CD14-positive monocyte (primary cell): ENCODE measurements at regions not wholly inside any gene's neighbourhood (a gene's known extent, or its start where the extent isn't known, plus 50 kb on each side); places are given as distances from the start of the nearest gene placed in this dataset.

Experiments
- DNase-seq, 3 donors: peaks; one replicate each; pipeline ENCODE4 v3.0.0-alpha.2; 2011 to 2022
- H2AFZ ChIP-seq: 2 replicates; pipeline ENCODE4 v1.6.0; 2012; ENCODE audit warnings: mild to moderate bottlenecking, low read depth, low read length, inconsistent platforms; ENCODE audit not compliant: insufficient read depth, poor library complexity, severe bottlenecking
- H3K27ac ChIP-seq, 2 donors: 1 replicate in 1 of 2; 2 replicates in 1 of 2; pipeline ENCODE4 v1.5.1; 2012 to 2013; ENCODE audit warnings: low read length in 2 of 2, control low read depth in 1 of 2, inconsistent platforms in 1 of 2, low read depth in 1 of 2, mild to moderate bottlenecking in 1 of 2
- H3K27me3 ChIP-seq, 2 donors: one replicate each; pipeline versions ENCODE4 v1.6.0 to v1.6.1; 2011 to 2013; ENCODE audit warnings: low read length in 2 of 2; ENCODE audit not compliant: control insufficient read depth in 2 of 2, insufficient read depth in 2 of 2
- H3K36me3 ChIP-seq, 2 donors: replicated peaks in 1 of 2; 1 replicate in 1 of 2; 2 replicates in 1 of 2; pipeline versions ENCODE4 v1.5.1 to v1.6.1; 2012 to 2013; ENCODE audit warnings: low read length in 2 of 2, control low read depth in 1 of 2, inconsistent platforms in 1 of 2, mild to moderate bottlenecking in 1 of 2; ENCODE audit not compliant: insufficient read depth in 2 of 2, control insufficient read depth in 1 of 2
- H3K4me1 ChIP-seq, 2 donors: 1 replicate in 1 of 2; 2 replicates in 1 of 2; pipeline versions ENCODE4 v1.5.1 to v1.6.1; 2012 to 2013; ENCODE audit warnings: low read length in 2 of 2, control low read depth in 1 of 2, inconsistent platforms in 1 of 2, mild to moderate bottlenecking in 1 of 2, moderate library complexity in 1 of 2; ENCODE audit not compliant: insufficient read depth in 2 of 2, control insufficient read depth in 1 of 2
- H3K4me2 ChIP-seq: replicated peaks from 2 replicates; pipeline ENCODE3; 2012; ENCODE audit warnings: low read length, moderate library complexity, mild to moderate bottlenecking; ENCODE audit not compliant: poor library complexity, severe bottlenecking; ENCODE audit errors: extremely low read depth
- H3K4me3 ChIP-seq, 3 experiments: fragments of 200-600 bp in 1 of 3; sonication (generic) in 1 of 3; replicated peaks in 1 of 3; 1 replicate in 2 of 3; 2 replicates in 1 of 3; pipeline ENCODE4 v1.5.1; 2011 to 2013; ENCODE audit warnings: low read length in 3 of 3, mild to moderate bottlenecking in 3 of 3, control low read depth in 2 of 3, low read depth in 2 of 3, inconsistent platforms in 1 of 3, moderate library complexity in 1 of 3
- H3K79me2 ChIP-seq: 2 replicates; pipeline ENCODE4 v1.6.0; 2012; ENCODE audit warnings: mild to moderate bottlenecking, control low read depth, inconsistent platforms, low read length, moderate library complexity; ENCODE audit not compliant: insufficient read depth
- H3K9ac ChIP-seq: 2 replicates; pipeline ENCODE4 v1.6.0; 2017; ENCODE audit warnings: low read length, mild to moderate bottlenecking; ENCODE audit not compliant: insufficient read depth, poor library complexity, severe bottlenecking
- H3K9me3 ChIP-seq, 2 donors: replicated peaks in 1 of 2; 1 replicate in 1 of 2; 2 replicates in 1 of 2; pipeline versions ENCODE4 v1.5.1 to v1.6.1; 2012 to 2013; ENCODE audit warnings: low read length in 2 of 2, control low read depth in 1 of 2; ENCODE audit not compliant: control insufficient read depth in 1 of 2, insufficient read depth in 1 of 2
- H4K20me1 ChIP-seq: 2 replicates; pipeline ENCODE4 v1.6.0; 2012; ENCODE audit warnings: mild to moderate bottlenecking, low read length, control low read depth, moderate library complexity; ENCODE audit not compliant: insufficient read depth
- H3K27ac Mint-ChIP-seq, 7 donors: one replicate each; pipeline ENCODE4 v1.8.0; 2020; ENCODE audit warnings: mild to moderate bottlenecking in 7 of 7, mixed read lengths in 7 of 7, moderate library complexity in 6 of 7, inconsistent platforms in 2 of 7
- H3K27me3 Mint-ChIP-seq, 3 donors: one replicate each; pipeline ENCODE4 v1.8.0; 2021 to 2022; ENCODE audit warnings: low read depth in 3 of 3, mild to moderate bottlenecking in 3 of 3, mixed read lengths in 3 of 3, moderate library complexity in 3 of 3, inconsistent platforms in 1 of 3
- H3K36me3 Mint-ChIP-seq, 2 donors: one replicate each; pipeline ENCODE4 v1.8.0; 2020; ENCODE audit warnings: mixed read lengths in 2 of 2, inconsistent platforms in 1 of 2, mild to moderate bottlenecking in 1 of 2
- H3K4me1 Mint-ChIP-seq: one replicate; pipeline ENCODE4 v1.8.0; 2020; ENCODE audit warnings: mild to moderate bottlenecking, mixed read lengths
- H3K4me3 Mint-ChIP-seq, 2 donors: one replicate each; pipeline ENCODE4 v1.8.0; 2020; ENCODE audit warnings: mild to moderate bottlenecking in 2 of 2, mixed read lengths in 2 of 2, moderate library complexity in 1 of 2
- H3K9me3 Mint-ChIP-seq, 7 donors: one replicate each; pipeline ENCODE4 v1.8.0; 2020 to 2022; ENCODE audit warnings: mixed read lengths in 7 of 7, mild to moderate bottlenecking in 6 of 7, moderate library complexity in 6 of 7, inconsistent platforms in 2 of 7
- WGBS: methylation state at CpG from one replicate; pipeline ENCODE4 v1.1.5; 2013; ENCODE audit warnings: missing lambda C conversion rate; ENCODE audit not compliant: insufficient coverage; 5-methylcytosine and 5-hydroxymethylcytosine counted together
- intact Hi-C, 2 donors: fragments of 100-400 bp; cut with micrococcal nuclease; formaldehyde crosslinking; loops; one replicate each; pipeline versions ENCODE4 v1.15.0 to v1.15.1; 2023
- TF ChIP-seq, protein P1 (sequence below): fragments of 200-600 bp; IDR thresholded peaks from one replicate; pipeline ENCODE4 v1.8.0; 2022; ENCODE audit warnings: antibody characterized with exemption, mild to moderate bottlenecking

DNA sequence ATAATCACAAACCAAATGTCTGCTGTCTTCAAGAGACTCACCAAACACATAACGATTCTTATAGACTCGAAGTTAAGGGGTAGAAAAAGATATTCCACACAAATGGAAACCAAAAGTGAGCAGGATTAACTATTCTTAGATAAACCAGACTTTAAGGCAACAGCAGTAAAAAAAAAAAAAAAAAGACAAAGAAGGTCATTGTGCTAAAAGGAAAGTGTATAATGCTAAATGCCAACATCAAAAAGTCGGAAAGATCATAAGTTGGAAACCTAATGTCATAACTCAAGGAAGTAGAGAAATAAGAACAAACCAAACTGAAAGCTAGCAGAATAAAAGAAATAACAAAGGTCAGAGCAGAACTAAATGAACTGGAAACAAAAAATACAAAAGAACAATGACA lies 714.6 kb downstream of the SEMA5A start:
- Mint-ChIP-seq H3K4me1 (no peaks in the 10 kb centered on the region), H3K36me3 (no peaks in the 10 kb centered on the region), H3K27me3 (peaks cover 0 to 2% (median 0%) of the 10 kb centered on the region in 3 donors), H3K9me3 (peaks cover 0 to 13% (median 0%) of the 10 kb centered on the region in 7 donors), H3K27ac (no peak overlapping the region), H3K4me3 (no peak overlapping the region)
- Histone ChIP-seq H3K4me1 (no peaks in the 10 kb centered on the region), H3K27ac (no peak overlapping the region), H3K9me3 (no peaks in the 10 kb centered on the region), H4K20me1 (no peaks in the 10 kb centered on the region), H3K9ac (no peak overlapping the region), H3K4me3 (no peak overlapping the region), H3K27me3 (no peaks in the 10 kb centered on the region), H3K4me2 (no peak overlapping the region), H3K79me2 (no peaks in the 10 kb centered on the region), H2AFZ (no peak overlapping the region), H3K36me3 (no peaks in the 10 kb centered on the region)
- no CpG with 5 or more reads among the region's 3 CpGs for WGBS
- DNase-seq, result no peak
- intact Hi-C loops, result no loop called here
- TF ChIP-seq, protein P1, sequence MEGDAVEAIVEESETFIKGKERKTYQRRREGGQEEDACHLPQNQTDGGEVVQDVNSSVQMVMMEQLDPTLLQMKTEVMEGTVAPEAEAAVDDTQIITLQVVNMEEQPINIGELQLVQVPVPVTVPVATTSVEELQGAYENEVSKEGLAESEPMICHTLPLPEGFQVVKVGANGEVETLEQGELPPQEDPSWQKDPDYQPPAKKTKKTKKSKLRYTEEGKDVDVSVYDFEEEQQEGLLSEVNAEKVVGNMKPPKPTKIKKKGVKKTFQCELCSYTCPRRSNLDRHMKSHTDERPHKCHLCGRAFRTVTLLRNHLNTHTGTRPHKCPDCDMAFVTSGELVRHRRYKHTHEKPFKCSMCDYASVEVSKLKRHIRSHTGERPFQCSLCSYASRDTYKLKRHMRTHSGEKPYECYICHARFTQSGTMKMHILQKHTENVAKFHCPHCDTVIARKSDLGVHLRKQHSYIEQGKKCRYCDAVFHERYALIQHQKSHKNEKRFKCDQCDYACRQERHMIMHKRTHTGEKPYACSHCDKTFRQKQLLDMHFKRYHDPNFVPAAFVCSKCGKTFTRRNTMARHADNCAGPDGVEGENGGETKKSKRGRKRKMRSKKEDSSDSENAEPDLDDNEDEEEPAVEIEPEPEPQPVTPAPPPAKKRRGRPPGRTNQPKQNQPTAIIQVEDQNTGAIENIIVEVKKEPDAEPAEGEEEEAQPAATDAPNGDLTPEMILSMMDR, result no peak

DNA sequence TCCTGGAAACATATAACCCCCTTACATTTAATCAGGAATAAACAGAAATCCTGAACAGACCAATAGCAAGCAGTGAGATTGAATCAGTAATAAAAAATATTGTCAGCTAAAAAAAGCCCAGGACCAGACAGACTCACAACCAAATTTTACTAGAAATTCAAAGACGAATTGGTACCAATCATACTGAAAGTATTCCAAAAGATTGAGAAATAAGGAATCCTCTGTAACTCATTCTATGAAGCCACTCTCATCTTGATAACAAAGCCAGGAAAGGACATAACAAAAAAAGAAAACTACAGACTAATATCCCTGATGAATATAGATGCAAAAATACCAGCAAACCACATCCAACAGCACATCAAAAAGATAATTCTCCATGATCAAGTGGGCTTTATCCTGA lies 714.0 kb downstream of the SEMA5A start:
- Histone ChIP-seq H3K27ac (no peak overlapping the region), H2AFZ (no peak overlapping the region), H4K20me1 (no peaks in the 10 kb centered on the region), H3K9ac (no peak overlapping the region), H3K36me3 (no peaks in the 10 kb centered on the region), H3K4me2 (no peak overlapping the region), H3K4me3 (no peak overlapping the region), H3K4me1 (no peaks in the 10 kb centered on the region), H3K9me3 (no peaks in the 10 kb centered on the region), H3K27me3 (no peaks in the 10 kb centered on the region), H3K79me2 (no peaks in the 10 kb centered on the region)
- WGBS, result no CpG with 5 or more reads among the region's 1 CpG
- no peaks in the 10 kb centered on the region for H3K36me3 Mint-ChIP-seq
- H3K27me3 Mint-ChIP-seq, result peaks cover 0 to 2% (median 0%) of the 10 kb centered on the region in 3 donors
- intact Hi-C loops, result no loop called here
- peaks cover 0 to 13% (median 0%) of the 10 kb centered on the region in 7 donors for H3K9me3 Mint-ChIP-seq
- H3K27ac Mint-ChIP-seq, result no peak overlapping the region
- DNase-seq, result no peak
- TF ChIP-seq, protein P1, result no peak
- H3K4me1 Mint-ChIP-seq, result no peaks in the 10 kb centered on the region
- H3K4me3 Mint-ChIP-seq, result no peak overlapping the region
